ENCODE measurements at regions not wholly inside any gene's neighbourhood (a gene's known extent, or its start where the extent isn't known, plus 50 kb on each side); places are given as distances from the start of the nearest gene placed in this dataset.
"Not testable (repeated sequence)": the region's sequence is repeated elsewhere in the genome, so short reads cannot be mapped to it uniquely, and the experiment has no call there.

- no peak for DNase-seq (ENCODE audit: low spot score)
These were observed 327.0 kb upstream of the PCDH9 start for GRCh38 chr13:67557118-67557517.

DNA sequence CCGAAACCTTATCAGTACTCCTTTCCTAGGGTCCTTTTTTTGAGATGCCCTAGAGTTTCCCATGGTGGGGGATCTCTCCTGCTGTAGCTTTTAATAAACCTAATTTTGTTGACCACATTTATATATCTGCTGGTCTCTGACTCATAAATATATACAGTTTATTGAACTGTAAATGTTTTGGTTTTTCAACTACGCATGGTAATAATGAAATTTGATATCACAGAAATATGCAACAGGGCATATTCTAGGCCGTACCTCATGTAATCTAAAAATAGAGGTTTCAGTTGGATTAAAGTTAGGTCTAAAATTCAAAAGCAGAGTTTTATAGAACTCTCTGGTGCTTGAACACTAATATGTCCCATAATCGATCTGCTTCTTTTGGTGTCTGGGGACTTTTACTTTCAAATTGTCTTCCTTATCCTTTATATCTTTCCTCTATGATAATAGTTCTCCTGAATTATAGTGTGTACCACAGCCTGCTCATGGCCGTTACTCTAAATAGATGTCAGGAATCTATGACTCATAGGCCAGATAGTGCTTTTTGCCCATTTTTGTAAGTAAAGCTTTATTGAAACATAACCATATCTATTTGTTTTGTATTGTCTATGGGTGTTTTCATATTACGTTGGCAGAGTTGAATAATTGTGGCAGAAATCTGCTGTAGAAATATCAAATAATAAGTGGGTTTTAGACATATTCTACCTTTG, 324.8 kb upstream of the PCDH9 start:
- DNase-seq (ENCODE audit: low spot score) = no peak

GRCh38 chr13:67554286-67554685, 324.1 kb upstream of the PCDH9 start:
- no peak for DNase-seq (ENCODE audit: low spot score)

GRCh38 chr13:67549331-67549730, 319.2 kb upstream of the PCDH9 start:
- DNase-seq (ENCODE audit: low spot score) = peak; percentile 25

DNA sequence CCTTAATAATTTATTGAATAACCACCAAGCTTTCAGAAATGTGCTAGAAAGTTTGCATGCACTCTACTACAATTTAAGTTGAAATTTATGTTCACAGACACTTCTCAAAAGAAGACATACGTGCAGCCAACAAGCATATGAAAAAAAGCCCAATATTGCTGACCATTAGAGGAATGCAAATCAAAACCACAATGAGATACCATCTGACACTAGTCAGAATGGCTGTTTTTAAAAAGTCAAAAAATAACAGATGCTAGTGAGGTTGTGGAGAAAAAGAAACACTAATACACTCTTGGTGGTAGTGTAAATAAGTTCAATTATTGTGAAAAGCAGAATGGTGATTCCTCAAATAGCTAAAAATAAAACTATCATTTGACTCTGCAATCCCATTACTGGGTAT, 308.8 kb upstream of the PCDH9 start:
- DNase-seq (ENCODE audit: low spot score) = no peak

DNA sequence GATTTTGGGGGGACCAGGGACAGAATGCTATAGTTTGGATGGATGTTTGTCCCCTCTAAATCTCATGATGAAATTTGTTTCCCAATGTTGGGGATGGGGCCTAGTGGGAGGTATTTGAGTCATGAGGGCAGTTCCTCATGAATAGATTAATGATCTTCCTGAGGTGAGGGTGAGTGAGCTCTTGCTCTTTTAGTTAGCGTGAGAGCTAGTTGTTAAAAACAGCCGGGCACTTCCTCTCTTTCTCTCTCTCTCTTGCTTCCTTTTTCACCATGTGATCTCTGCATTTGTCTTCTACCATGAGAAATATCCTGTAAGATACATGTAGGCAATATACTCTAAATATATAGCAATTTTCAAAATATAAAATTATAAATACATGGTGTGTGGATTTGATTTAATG, 290.8 kb upstream of the PCDH9 start:
- DNase-seq (ENCODE audit: low spot score) = no peak

DNA sequence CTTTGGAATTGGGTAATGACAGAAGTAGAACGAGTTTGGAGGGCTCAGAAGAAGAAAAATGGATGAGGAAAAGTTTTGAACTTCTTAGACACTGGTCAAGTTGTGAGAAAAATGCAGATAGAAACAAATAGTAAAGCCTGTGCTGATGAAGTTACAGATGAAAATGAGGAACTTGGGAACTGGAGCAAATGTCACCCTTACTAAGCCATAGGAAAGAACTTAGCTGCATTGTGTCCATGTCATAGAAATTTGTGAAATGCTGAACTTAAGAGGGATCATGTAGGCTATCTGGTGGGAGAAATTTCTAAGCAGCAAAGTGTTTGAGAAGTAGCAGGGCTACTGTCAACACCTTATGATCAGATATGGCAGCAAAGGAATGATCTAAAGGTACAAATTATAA, 289.2 kb upstream of the PCDH9 start:
- DNase-seq (ENCODE audit: low spot score) = no peak

DNA sequence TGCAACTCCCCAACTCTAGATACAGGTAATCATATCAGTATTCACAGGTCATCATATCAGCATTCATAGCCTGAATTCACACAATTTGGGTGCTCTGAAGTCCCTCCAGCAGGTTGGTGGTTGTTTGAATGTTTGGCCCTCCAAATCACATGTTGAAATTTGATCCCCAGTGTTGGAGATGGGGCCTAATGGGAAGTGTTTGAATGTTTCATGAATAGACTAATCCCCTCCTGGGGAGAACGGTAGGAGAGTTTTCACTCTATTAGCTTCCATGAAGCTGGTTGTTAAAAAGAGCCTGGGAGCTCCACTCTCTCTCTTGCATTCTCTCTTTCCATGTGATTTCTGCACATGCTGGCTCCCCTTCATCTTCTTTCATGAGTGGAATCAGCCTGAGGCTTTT, 288.6 kb upstream of the PCDH9 start:
- DNase-seq (ENCODE audit: low spot score) = no peak

DNA sequence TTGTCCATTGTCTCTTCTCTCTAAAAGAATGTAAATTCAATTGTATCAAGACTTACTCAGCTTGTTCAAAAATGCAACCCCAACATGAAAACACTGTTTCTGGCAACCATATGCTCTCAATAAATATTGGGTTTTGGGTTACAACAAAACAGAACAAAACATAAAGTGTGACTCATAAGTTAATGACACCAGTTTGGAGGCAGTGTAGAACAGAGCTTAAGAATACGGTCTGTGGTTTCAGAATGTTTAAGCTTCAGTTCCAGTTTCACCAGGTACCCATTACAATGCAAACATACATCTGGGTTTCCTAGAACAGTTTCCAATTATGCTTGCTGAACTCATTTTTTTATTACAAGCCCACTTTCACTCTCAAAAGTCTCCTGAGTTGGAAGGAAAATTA, 285.8 kb upstream of the PCDH9 start:
- DNase-seq (ENCODE audit: low spot score) = peak; percentile 21

DNA sequence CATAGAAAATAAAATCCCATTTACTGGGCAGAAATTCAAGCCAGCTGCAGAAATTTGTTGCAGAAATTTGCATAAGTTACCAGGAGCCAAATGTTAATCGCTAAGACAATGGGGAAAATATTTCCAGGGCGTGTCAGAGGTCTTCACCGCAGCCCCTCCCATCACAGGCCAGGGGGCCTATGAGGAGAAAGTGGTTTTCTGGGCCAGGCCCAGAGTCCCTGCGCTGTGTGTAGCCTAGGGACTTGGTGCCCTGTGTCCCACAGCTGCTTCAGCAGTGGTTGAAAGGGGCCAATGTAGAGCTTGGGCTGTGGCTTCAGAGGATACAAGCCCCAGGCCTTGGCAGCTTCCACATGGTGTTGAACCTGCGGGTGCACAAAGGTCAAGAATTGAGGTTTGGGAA, 278.9 kb upstream of the PCDH9 start:
- no peak for DNase-seq (ENCODE audit: low spot score)

DNA sequence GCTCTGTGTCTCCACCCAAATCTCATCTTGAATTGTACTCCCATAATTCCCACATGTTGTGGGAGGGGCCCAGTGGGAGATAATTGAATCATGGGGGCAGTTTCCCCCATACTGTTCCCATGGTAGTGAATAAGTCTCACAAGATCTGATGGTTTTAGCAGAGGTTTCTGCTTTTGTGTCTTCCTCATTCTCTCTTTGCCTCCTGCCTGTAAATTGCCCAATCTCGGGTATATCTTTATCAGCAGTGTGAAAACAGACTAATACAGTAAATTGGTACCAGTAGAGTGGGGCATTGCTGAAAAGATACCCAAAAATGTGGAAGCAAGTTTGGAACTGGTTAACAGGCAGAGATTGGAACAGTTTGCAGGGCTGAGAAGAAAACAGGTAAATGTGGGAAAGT, 278.1 kb upstream of the PCDH9 start:
- not testable (repeated sequence) for DNase-seq (ENCODE audit: low spot score)

DNA sequence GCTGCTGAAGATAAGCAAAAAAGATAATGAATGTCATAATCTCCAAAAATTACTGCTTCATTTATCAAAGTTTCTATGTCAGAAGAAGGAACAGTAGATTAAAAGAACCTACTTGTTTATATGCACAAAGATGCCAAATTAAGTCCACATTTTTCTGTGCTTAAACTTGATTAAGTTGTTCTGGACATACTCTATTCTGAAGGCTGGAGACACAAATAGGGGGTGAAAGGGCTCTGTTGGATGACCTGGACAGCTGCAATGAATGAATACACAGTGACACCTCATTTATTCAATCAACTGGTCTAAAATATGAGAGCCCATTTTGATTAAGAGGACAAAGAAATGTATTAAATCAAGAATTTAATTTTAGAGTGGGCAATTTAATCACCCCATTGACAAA, 276.3 kb upstream of the PCDH9 start:
- DNase-seq (ENCODE audit: low spot score) = no peak

GRCh38 chr13:67505376-67505775, 275.2 kb upstream of the PCDH9 start:
- no peak for DNase-seq (ENCODE audit: low spot score)

- DNase-seq (ENCODE audit: low spot score) = no peak
These were observed 268.8 kb upstream of the PCDH9 start for GRCh38 chr13:67498948-67499347.

GRCh38 chr13:67493835-67494234, 263.7 kb upstream of the PCDH9 start:
- no peak for DNase-seq (ENCODE audit: low spot score)

- DNase-seq (ENCODE audit: low spot score) = no peak
These were observed 258.9 kb upstream of the PCDH9 start for GRCh38 chr13:67489016-67489415.

DNA sequence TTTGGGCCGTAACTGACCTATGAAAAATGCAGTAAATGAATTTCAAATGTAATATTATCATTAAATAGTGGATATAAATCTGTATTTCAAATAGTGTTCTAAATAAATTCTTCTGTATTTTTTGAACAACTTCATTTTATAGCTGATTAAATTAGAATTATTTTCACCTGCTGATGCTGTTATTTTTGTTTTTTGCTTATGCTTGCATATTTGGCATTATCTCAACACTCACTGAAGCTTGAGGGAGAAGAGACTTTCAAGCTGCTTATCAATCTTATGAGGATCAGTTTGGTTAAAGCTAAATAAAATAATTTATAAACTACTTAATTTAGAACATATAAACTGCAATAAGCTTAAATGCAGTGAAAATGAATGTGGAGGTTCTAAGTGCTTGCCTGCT, 251.3 kb upstream of the PCDH9 start:
- no peak for DNase-seq (ENCODE audit: low spot score)

GRCh38 chr13:67474115-67474514, 244.0 kb upstream of the PCDH9 start:
- DNase-seq (ENCODE audit: low spot score) = no peak

DNA sequence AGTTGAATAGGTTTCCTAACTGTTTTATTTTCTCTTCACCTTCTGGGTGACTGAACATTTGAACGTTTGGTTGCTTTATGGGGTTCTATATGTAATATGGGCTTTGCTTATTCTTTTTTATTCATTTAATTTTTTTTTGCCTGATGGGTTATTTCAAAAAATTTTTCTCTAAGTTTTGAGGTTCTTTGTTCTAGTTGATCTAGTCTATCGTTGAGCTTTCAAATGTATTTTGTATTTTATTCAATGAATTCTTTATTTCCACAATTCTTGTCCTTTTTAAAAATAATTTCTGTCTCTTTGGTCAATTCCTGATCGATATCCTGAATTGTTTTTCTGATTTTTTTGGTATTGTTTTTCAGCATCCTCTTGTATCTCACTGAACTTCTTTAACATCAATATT, 239.5 kb upstream of the PCDH9 start:
- no peak for DNase-seq (ENCODE audit: low spot score)

GRCh38 chr13:67466569-67466968, 236.4 kb upstream of the PCDH9 start:
- no peak for DNase-seq (ENCODE audit: low spot score)

GRCh38 chr13:67464154-67464553, 234.0 kb upstream of the PCDH9 start:
- no peak for DNase-seq (ENCODE audit: low spot score)

DNA sequence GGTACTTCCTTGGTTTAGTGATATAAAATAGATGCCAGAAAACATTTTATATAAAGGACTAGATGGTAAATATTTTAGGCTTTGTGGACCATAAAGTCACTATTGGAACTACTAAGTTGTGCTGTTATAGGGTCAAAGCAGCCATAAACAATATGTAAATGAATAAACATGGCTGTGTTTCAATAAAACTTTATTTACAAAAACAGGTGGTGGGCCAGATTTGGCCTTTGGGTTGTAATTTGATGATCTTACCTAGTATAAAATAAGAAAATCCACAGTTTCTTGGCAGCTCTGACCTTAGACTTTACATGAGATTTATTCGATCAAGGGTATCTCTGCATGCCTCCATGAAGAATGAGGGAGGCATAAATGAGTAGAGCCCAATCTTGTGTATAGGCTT, 232.0 kb upstream of the PCDH9 start:
- no peak for DNase-seq (ENCODE audit: low spot score)

DNA sequence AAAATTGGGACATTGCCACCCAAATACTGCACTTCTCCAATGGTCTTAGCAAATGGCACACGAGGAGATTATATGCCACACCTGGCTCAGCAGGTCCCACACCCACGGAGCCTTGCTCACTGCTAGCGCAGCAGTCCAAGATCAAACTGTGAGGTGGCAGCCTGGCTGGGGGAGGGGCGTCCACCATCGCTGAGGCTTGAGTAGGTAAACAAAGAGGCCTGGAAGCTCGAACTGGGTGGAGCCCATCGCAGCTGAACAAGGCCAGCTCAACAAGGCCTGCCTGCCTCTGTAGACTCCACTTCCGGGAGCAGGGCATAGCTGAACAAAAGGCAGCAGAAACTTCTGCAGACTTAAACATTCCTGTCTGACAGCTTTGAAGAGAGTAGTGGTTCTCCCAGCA, 222.4 kb upstream of the PCDH9 start:
- DNase-seq (ENCODE audit: low spot score) = not testable (repeated sequence)

DNA sequence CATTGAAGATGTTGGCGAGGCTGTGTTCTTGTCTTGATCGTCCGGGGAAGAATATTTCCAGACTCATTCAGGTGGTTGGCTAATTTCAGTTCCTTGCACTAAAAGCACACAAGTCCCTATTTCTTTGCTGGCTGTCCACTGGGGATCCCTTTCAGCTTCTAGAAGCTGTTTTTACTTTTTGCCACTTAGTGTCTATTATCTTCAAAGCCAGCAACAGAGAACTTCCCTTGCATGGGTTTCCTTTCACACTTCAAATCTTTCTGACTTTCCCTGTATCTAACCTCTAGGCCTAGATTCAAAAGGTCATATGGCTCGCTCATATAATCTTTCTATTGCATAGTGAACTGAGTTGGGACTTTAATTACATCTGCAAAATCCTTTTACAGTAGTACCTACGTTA, 215.3 kb upstream of the PCDH9 start:
- DNase-seq (ENCODE audit: low spot score) = no peak

DNA sequence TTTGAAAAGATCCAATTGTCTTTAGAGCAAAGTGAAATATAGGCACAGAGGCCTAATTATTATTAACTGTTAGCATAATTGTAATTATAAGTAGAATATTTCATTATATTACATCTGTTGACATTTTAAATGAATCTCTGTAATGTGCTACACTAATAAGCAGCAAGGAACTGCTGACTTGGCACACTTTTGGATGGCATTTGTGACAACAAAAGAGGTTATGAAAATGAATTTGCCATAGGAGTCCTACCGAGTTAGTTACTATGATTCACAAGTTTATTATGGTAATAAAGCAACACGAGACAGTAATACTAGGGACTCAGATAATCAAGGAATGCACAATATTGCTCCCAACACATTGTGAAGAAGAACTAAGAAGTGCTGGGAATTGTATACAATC, 213.8 kb upstream of the PCDH9 start:
- no peak for DNase-seq (ENCODE audit: low spot score)
